Spleen (tissue), 11 donors: ENCODE measurements at regions not wholly inside any gene's neighbourhood (a gene's known extent, or its start where the extent isn't known, plus 50 kb on each side); places are given as distances from the start of the nearest gene placed in this dataset.

Experiments
- DNase-seq: peaks from one replicate; pipeline ENCODE4 v3.0.0-alpha.2; 2020
- H3K27ac ChIP-seq, 8 donors: fragments of 200-600 bp; sonication (generic) in 7 of 8; 1 replicate in 4 of 8; 2 replicates in 4 of 8; pipeline versions ENCODE4 v1.5.0 to v1.8.0; 2016 to 2021; ENCODE audit warnings: inconsistent platforms in 4 of 8, mild to moderate bottlenecking in 4 of 8, moderate library complexity in 1 of 8
- H3K27me3 ChIP-seq, 7 donors: fragments of 200-600 bp; sonication (generic) in 6 of 7; replicated peaks in 1 of 7; 1 replicate in 4 of 7; 2 replicates in 3 of 7; pipeline versions ENCODE4 v1.5.0 to v1.8.0; 2016 to 2021; ENCODE audit warnings: inconsistent platforms in 3 of 7, mild to moderate bottlenecking in 1 of 7
- H3K36me3 ChIP-seq, 6 donors: fragments of 200-600 bp; sonication (generic) in 5 of 6; 1 replicate in 4 of 6; 2 replicates in 2 of 6; pipeline versions ENCODE4 v1.5.0 to v1.8.0; 2016 to 2021; ENCODE audit warnings: inconsistent platforms in 2 of 6
- H3K4me1 ChIP-seq, 6 donors: fragments of 200-600 bp; sonication (generic) in 5 of 6; 1 replicate in 3 of 6; 2 replicates in 3 of 6; pipeline versions ENCODE4 v1.5.0 to v1.8.0; 2016 to 2021; ENCODE audit warnings: inconsistent platforms in 3 of 6
- H3K4me3 ChIP-seq, 8 donors: fragments of 200-600 bp; sonication (generic) in 7 of 8; 1 replicate in 4 of 8; 2 replicates in 4 of 8; pipeline versions ENCODE4 v1.5.0 to v1.8.0; 2016 to 2021; ENCODE audit warnings: inconsistent platforms in 4 of 8, mild to moderate bottlenecking in 4 of 8, moderate library complexity in 2 of 8
- H3K9me3 ChIP-seq, 8 donors: fragments of 200-600 bp; sonication (generic) in 7 of 8; 1 replicate in 4 of 8; 2 replicates in 4 of 8; pipeline versions ENCODE4 v1.5.0 to v1.8.0; 2016 to 2021; ENCODE audit warnings: inconsistent platforms in 4 of 8
- POLR2A ChIP-seq, 3 donors: fragments of 450-650 bp; IDR thresholded peaks; one replicate each; pipeline ENCODE4 v1.5.1; 2017; ENCODE audit warnings: antibody characterized with exemption in 3 of 3, mild to moderate bottlenecking in 1 of 3
- POLR2AphosphoS5 ChIP-seq, 3 donors: sonication (generic); formaldehyde crosslinking; IDR thresholded peaks; one replicate each; pipeline ENCODE4 v1.5.1; 2017; ENCODE audit warnings: antibody characterized with exemption in 3 of 3
- WGBS, 5 donors: extraction: QIAGEN DNeasy Blood & Tissue Kit in 3 of 5; methylation state at CpG; one replicate each; pipeline versions ENCODE4 v1.1.5 to v1.1.7; 2013 to 2018; 5-methylcytosine and 5-hydroxymethylcytosine counted together
- intact Hi-C: fragments of 100-400 bp; cut with DNase I; formaldehyde crosslinking; loops from one replicate; pipeline ENCODE4 v1.15.0; 2023; ENCODE audit warnings: low total_unique reads
- TF ChIP-seq, protein P1 (sequence below), 11 experiments: fragments of 200-600 bp in 7 of 11; fragments of 450-650 bp in 4 of 11; sonication (generic) in 4 of 11; IDR thresholded peaks in 8 of 11; conservative IDR thresholded peaks in 3 of 11; 1 replicate in 7 of 11; 2 replicates in 4 of 11; pipeline versions ENCODE4 v1.4.0 to v1.8.0; 2016 to 2021; ENCODE audit warnings: antibody characterized with exemption in 11 of 11, inconsistent platforms in 4 of 11, mild to moderate bottlenecking in 1 of 11
- donor health status: healthy with polysubstance abuse.
- donor health status: DM: no; HTN: no; CAD: no; lungs with moderate emphysema.
- donor health status: DM: no; HTN: no; CAD: no.
- donor health status: Bipolar disorder and iron deficiency.
- donor health status: healthy.
- donor health status: DM: no; HTN: no; CAD: no.
- donor health status: DM: yes; HTN: yes; CAD: no.

- H3K4me3 ChIP-seq, result no peak overlapping the region
- peaks cover 0 to 38% (median 5%) of the 10 kb centered on the region in 8 donors for H3K9me3 ChIP-seq
- H3K36me3 ChIP-seq, result no peaks in the 10 kb centered on the region
- WGBS, 5 donors, result 46 to 71% (median 67%) methylated on average over 4 of the region's 4 CpGs
- no peaks in the 10 kb centered on the region for H3K27me3 ChIP-seq
- DNase-seq, result no peak
- intact Hi-C loops, result no loop called here
- H3K27ac ChIP-seq, result no peak overlapping the region
- no peaks in the 10 kb centered on the region for H3K4me1 ChIP-seq
- TF ChIP-seq POLR2AphosphoS5 (IDR thresholded peaks at IDR 0.05), result no peak
Measured at GRCh38 chr6:62615366-62616015, 329.5 kb upstream of the KHDRBS2 start.

GRCh38 chr6:62614442-62614841, 328.4 kb upstream of the KHDRBS2 start:
- DNase-seq, result no peak
- TF ChIP-seq POLR2A (IDR thresholded peaks at IDR 0.05) (no peak), POLR2AphosphoS5 (IDR thresholded peaks at IDR 0.05) (no peak)
- TF ChIP-seq, protein P1, sequence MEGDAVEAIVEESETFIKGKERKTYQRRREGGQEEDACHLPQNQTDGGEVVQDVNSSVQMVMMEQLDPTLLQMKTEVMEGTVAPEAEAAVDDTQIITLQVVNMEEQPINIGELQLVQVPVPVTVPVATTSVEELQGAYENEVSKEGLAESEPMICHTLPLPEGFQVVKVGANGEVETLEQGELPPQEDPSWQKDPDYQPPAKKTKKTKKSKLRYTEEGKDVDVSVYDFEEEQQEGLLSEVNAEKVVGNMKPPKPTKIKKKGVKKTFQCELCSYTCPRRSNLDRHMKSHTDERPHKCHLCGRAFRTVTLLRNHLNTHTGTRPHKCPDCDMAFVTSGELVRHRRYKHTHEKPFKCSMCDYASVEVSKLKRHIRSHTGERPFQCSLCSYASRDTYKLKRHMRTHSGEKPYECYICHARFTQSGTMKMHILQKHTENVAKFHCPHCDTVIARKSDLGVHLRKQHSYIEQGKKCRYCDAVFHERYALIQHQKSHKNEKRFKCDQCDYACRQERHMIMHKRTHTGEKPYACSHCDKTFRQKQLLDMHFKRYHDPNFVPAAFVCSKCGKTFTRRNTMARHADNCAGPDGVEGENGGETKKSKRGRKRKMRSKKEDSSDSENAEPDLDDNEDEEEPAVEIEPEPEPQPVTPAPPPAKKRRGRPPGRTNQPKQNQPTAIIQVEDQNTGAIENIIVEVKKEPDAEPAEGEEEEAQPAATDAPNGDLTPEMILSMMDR (IDR thresholded peaks at IDR 0.05 in 8 of 11, conservative IDR thresholded peaks at IDR 0.05 in 3 of 11), result no peak
- H3K36me3 ChIP-seq, result no peaks in the 10 kb centered on the region

GRCh38 chr6:62613928-62614327, 327.9 kb upstream of the KHDRBS2 start:
- TF ChIP-seq, protein P1 (IDR thresholded peaks at IDR 0.05 in 8 of 11, conservative IDR thresholded peaks at IDR 0.05 in 3 of 11), result no peak
- TF ChIP-seq POLR2AphosphoS5 (IDR thresholded peaks at IDR 0.05) (no peak), POLR2A (IDR thresholded peaks at IDR 0.05) (no peak)
- 45 to 79% (median 61%) methylated on average over 3 of the region's 3 CpGs for WGBS, 5 donors
- H3K9me3 ChIP-seq, result peaks cover 0 to 51% (median 15%) of the 10 kb centered on the region in 8 donors
- H3K27ac ChIP-seq, result no peak overlapping the region
- no peaks in the 10 kb centered on the region for H3K36me3 ChIP-seq
- no peaks in the 10 kb centered on the region for H3K4me1 ChIP-seq
- H3K4me3 ChIP-seq, result no peak overlapping the region
- no peak for DNase-seq
- H3K27me3 ChIP-seq, result no peaks in the 10 kb centered on the region
- intact Hi-C loops, result no loop called here

More at GRCh38 chr6:62614442-62614841, 328.4 kb upstream of the KHDRBS2 start:
- Histone ChIP-seq H3K27ac (no peak overlapping the region), H3K9me3 (peaks cover 0 to 49% (median 13%) of the 10 kb centered on the region in 8 donors), H3K27me3 (no peaks in the 10 kb centered on the region), H3K4me1 (no peaks in the 10 kb centered on the region), H3K4me3 (no peak overlapping the region)
- intact Hi-C loops, result no loop called here

DNA sequence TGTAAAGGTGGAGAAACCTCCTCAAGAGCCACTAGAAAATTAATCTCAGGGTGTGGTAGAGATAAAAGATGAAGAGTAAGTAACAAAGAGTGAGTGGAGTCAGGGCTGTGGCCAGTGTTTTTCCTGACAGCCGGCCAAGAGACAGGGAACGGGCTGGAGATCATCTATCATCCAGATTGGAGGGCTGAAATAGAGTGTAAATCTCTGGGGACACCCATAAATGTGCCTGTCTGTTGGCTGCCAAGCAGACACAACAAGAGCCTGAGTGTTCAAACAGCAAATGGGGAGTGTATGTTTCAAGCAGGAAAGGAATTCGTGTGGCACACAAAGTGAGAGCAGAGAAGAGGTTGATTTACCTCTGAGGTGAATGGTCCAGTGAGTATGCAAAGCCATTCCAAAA, 326.4 kb upstream of the KHDRBS2 start:
- TF ChIP-seq, protein P1 (IDR thresholded peaks at IDR 0.05 in 8 of 11, conservative IDR thresholded peaks at IDR 0.05 in 3 of 11), result no peak
- no peak for TF ChIP-seq POLR2A (IDR thresholded peaks at IDR 0.05)
- no peak for TF ChIP-seq POLR2AphosphoS5 (IDR thresholded peaks at IDR 0.05)
- intact Hi-C loops, result no loop called here
- Histone ChIP-seq H3K9me3 (peaks cover 0 to 51% (median 16%) of the 10 kb centered on the region in 8 donors), H3K4me1 (no peaks in the 10 kb centered on the region), H3K27ac (no peak overlapping the region), H3K27me3 (no peaks in the 10 kb centered on the region), H3K36me3 (no peaks in the 10 kb centered on the region), H3K4me3 (no peak overlapping the region)
- WGBS, 5 donors, result 40 to 67% (median 54%) methylated on average over 3 of the region's 3 CpGs
- DNase-seq, result no peak
